OCI-LY1 (cell line): ENCODE measurements at regions not wholly inside any gene's neighbourhood (a gene's known extent, or its start where the extent isn't known, plus 50 kb on each side); places are given as distances from the start of the nearest gene placed in this dataset.

ENCODE experiments used
- EZH2 ChIP-seq: fragments of 200-600 bp; sonication (generic), shearing (Covaris generic); IDR thresholded peaks from 2 replicates; pipeline ENCODE4 v1.8.0; 2017; ENCODE audit warnings: borderline replicate concordance, mixed run types, mild to moderate bottlenecking, antibody characterized with exemption, low read length, moderate library complexity, mixed read lengths
- TF ChIP-seq, protein P1 (sequence below): fragments of 200-600 bp; sonication (generic), shearing (Covaris generic); IDR thresholded peaks from 2 replicates; pipeline ENCODE4 v1.5.1; 2017; ENCODE audit warnings: mild to moderate bottlenecking, antibody characterized with exemption, low read length, moderate library complexity, mixed read lengths

DNA sequence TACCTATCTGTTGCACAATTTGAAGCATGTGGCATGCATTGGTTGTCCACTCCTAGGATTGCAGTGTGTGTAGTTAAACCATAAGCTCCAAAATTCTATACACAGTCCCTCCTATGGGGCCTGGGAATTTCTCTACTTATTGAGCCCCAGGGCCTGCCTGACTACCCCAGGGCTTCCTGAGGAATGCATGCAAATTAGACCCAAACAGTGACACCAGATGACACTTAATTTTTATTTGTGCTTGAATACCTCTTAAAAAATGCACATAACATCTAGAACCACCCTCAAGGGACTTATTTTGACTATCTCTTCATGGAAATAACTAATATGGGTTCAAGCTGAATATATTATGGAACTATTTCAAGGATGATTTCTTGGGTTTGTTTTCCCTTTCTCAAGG lies 236.4 kb downstream of the PPP1R2C start:
- no peak for TF ChIP-seq EZH2
- TF ChIP-seq, protein P1, sequence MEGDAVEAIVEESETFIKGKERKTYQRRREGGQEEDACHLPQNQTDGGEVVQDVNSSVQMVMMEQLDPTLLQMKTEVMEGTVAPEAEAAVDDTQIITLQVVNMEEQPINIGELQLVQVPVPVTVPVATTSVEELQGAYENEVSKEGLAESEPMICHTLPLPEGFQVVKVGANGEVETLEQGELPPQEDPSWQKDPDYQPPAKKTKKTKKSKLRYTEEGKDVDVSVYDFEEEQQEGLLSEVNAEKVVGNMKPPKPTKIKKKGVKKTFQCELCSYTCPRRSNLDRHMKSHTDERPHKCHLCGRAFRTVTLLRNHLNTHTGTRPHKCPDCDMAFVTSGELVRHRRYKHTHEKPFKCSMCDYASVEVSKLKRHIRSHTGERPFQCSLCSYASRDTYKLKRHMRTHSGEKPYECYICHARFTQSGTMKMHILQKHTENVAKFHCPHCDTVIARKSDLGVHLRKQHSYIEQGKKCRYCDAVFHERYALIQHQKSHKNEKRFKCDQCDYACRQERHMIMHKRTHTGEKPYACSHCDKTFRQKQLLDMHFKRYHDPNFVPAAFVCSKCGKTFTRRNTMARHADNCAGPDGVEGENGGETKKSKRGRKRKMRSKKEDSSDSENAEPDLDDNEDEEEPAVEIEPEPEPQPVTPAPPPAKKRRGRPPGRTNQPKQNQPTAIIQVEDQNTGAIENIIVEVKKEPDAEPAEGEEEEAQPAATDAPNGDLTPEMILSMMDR: no peak
